ENCODE measurements at regions not wholly inside any gene's neighbourhood (a gene's known extent, or its start where the extent isn't known, plus 50 kb on each side); places are given as distances from the start of the nearest gene placed in this dataset.

- no peak for TF ChIP-seq CTCF (IDR thresholded peaks at IDR 0.05; ENCODE audit: low read depth, low read length)
- DNase-seq (ENCODE audit: extremely low read depth, low read depth): no peak
Measured at GRCh38 chr11:122062763-122063162, 53.3 kb downstream of the BLID start.

DNA sequence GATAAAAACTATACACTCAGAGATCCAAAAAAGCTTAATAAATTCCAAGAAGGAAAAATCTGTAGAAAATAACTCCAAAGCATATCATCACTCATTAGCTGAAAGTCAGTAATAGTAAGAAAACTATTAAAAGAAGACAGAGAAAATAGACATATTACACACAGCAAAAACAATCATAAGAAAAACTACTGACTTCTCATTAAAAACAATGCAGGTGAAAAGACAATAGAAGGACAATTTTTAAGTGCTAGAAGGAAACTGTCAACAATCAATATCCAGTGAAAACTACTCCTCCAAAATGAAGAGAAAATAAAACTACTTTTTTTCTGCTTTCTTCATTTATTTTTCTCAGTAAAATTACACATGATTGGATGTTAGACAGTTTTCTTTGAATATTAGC lies 56.5 kb downstream of the BLID start:
- no peak for TF ChIP-seq CTCF (IDR thresholded peaks at IDR 0.05; ENCODE audit: low read depth, low read length)
- DNase-seq (ENCODE audit: extremely low read depth, low read depth): no peak

DNA sequence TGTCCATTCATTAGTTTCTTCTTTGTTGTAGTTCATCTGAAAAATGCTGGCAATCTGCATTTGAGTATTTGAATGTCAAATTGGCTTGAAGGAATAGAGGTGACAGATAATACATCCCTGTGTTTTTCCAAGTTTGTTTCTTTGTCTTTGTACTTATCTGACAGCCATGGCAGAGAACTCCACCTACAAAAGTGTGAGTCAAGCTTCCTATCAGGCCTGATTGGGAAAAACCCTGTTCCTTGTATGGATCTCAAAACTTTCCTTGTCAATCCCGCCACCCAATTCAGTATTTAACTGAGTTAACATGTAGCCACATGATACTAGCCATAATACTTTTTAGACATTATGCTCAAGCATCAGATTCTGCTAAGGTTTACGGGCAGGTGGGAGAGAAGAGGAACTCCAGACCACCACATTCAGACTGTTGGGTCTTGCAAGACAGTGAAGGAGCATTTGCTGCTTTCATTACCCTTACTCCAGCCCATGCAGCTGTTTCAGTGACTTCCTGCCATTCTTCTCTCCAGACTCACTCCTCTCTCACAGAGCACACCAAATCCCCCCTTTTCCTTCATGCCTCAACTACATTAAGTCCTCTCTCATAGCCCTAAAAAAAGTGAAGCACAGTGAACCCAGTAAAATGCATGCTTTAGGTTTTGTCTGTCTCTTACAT lies 65.9 kb downstream of the BLID start:
- TF ChIP-seq CTCF (IDR thresholded peaks at IDR 0.05; ENCODE audit: low read depth, low read length): no peak
- no peak for DNase-seq (ENCODE audit: extremely low read depth, low read depth)

DNA sequence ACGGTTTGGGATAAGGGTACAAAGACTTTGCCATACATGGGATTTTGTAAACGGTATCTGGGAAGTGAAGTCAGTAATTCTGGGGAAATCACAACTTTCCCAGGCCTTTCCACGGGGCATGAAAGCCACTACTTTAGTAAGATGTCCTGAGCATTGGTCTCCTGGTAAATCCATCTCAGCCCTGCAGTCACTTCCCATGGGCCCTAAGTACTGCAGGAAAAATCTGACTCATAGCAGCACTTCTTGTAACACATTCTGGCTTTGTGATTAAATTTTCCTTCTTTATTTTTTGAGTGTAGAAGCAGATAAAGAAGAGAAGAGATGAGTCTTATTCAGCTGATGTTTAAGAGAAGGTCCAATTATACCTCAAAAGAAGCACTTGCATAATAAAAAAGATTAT lies 67.6 kb downstream of the BLID start:
- DNase-seq (ENCODE audit: extremely low read depth, low read depth): no peak
- no peak for TF ChIP-seq CTCF (IDR thresholded peaks at IDR 0.05; ENCODE audit: low read depth, low read length)

- no peak for TF ChIP-seq CTCF (IDR thresholded peaks at IDR 0.05; ENCODE audit: low read depth, low read length)
- DNase-seq (ENCODE audit: extremely low read depth, low read depth): no peak
Measured at GRCh38 chr11:122046846-122047245, 69.2 kb downstream of the BLID start.

GRCh38 chr11:122046438-122046837 lies 69.6 kb downstream of the BLID start:
- no peak for DNase-seq (ENCODE audit: extremely low read depth, low read depth)
- no peak for TF ChIP-seq CTCF (IDR thresholded peaks at IDR 0.05; ENCODE audit: low read depth, low read length)

- TF ChIP-seq CTCF (IDR thresholded peaks at IDR 0.05; ENCODE audit: low read depth, low read length): no peak
- DNase-seq (ENCODE audit: extremely low read depth, low read depth): no peak
Measured at GRCh38 chr11:122045181-122045586, 70.8 kb downstream of the BLID start.

Data from AG09319 (cell line).